Loucy (cell line): ENCODE measurements at regions not wholly inside any gene's neighbourhood (a gene's known extent, or its start where the extent isn't known, plus 50 kb on each side); places are given as distances from the start of the nearest gene placed in this dataset.
"Not testable (repeated sequence)": the region's sequence is repeated elsewhere in the genome, so short reads cannot be mapped to it uniquely, and the experiment has no call there.

ENCODE experiments used
- H2AFZ ChIP-seq: fragments of 200-600 bp; sonication (generic); 2 replicates; pipeline ENCODE4 v1.6.0; 2016; ENCODE audit warnings: antibody characterized with exemption, mild to moderate bottlenecking, low read length, moderate library complexity
- H3F3A ChIP-seq: fragments of 200-600 bp; 2 replicates; pipeline ENCODE4 v1.6.0; 2016; ENCODE audit warnings: antibody characterized with exemption, low read depth, mild to moderate bottlenecking
- H3K27me3 ChIP-seq: fragments of 200-600 bp; sonication (generic); 2 replicates; pipeline ENCODE4 v1.6.1; 2014; ENCODE audit warnings: low read length, mild to moderate bottlenecking; ENCODE audit not compliant: insufficient read depth, poor library complexity, severe bottlenecking
- H3K36me3 ChIP-seq: fragments of 200-600 bp; sonication (generic); 2 replicates; pipeline ENCODE4 v1.6.1; 2016; ENCODE audit warnings: low read length; ENCODE audit not compliant: insufficient read depth
- H3K4me1 ChIP-seq: fragments of 200-600 bp; sonication (generic); 2 replicates; pipeline ENCODE4 v1.5.1; 2014; ENCODE audit warnings: low read length, mild to moderate bottlenecking; ENCODE audit not compliant: insufficient read depth, poor library complexity, severe bottlenecking
- H3K4me2 ChIP-seq: fragments of 200-600 bp; sonication (generic); 2 replicates; pipeline ENCODE4 v1.6.0; 2014; ENCODE audit warnings: antibody characterized with exemption, low read length, low read depth, mild to moderate bottlenecking; ENCODE audit not compliant: poor library complexity, severe bottlenecking
- H3K4me3 ChIP-seq: fragments of 200-600 bp; sonication (generic); 2 replicates; pipeline ENCODE4 v1.5.1; 2014; ENCODE audit warnings: low read length, mild to moderate bottlenecking, mixed read lengths; ENCODE audit not compliant: poor library complexity, severe bottlenecking
- H3K79me2 ChIP-seq: fragments of 200-600 bp; sonication (generic); 2 replicates; pipeline ENCODE4 v1.6.1; 2014; ENCODE audit warnings: low read length; ENCODE audit not compliant: insufficient read depth
- H3K9ac ChIP-seq: fragments of 200-600 bp; sonication (generic); 2 replicates; pipeline ENCODE4 v1.6.0; 2014; ENCODE audit warnings: mild to moderate bottlenecking, low read depth, low read length, moderate library complexity; ENCODE audit not compliant: poor library complexity, severe bottlenecking
- H3K9me2 ChIP-seq: fragments of 200-600 bp; sonication (generic); replicated peaks from 2 replicates; pipeline ENCODE4 v1.6.1; 2016; ENCODE audit warnings: low read depth, low read length, mixed read lengths
- H3K9me3 ChIP-seq: fragments of 200-600 bp; sonication (generic); 2 replicates; pipeline ENCODE4 v1.6.1; 2014; ENCODE audit warnings: mild to moderate bottlenecking, antibody characterized with exemption, low read length, low read depth; ENCODE audit not compliant: insufficient read depth
- H4K20me1 ChIP-seq: fragments of 200-600 bp; sonication (generic); 2 replicates; pipeline ENCODE4 v1.6.0; 2014; ENCODE audit warnings: antibody characterized with exemption, low read length, mild to moderate bottlenecking; ENCODE audit not compliant: insufficient read depth, poor library complexity, severe bottlenecking
- CTCF ChIP-seq: fragments of 200-600 bp; sonication (generic); conservative IDR thresholded peaks from 2 replicates; pipeline ENCODE4 v1.5.1; 2014; ENCODE audit warnings: mild to moderate bottlenecking, antibody characterized with exemption, low read length
- EZH2phosphoT487 ChIP-seq: fragments of 200-600 bp; IDR thresholded peaks from 2 replicates; pipeline ENCODE4 v1.6.1; 2018; ENCODE audit warnings: antibody characterized with exemption, mild to moderate bottlenecking, moderate library complexity, borderline replicate concordance

DNA sequence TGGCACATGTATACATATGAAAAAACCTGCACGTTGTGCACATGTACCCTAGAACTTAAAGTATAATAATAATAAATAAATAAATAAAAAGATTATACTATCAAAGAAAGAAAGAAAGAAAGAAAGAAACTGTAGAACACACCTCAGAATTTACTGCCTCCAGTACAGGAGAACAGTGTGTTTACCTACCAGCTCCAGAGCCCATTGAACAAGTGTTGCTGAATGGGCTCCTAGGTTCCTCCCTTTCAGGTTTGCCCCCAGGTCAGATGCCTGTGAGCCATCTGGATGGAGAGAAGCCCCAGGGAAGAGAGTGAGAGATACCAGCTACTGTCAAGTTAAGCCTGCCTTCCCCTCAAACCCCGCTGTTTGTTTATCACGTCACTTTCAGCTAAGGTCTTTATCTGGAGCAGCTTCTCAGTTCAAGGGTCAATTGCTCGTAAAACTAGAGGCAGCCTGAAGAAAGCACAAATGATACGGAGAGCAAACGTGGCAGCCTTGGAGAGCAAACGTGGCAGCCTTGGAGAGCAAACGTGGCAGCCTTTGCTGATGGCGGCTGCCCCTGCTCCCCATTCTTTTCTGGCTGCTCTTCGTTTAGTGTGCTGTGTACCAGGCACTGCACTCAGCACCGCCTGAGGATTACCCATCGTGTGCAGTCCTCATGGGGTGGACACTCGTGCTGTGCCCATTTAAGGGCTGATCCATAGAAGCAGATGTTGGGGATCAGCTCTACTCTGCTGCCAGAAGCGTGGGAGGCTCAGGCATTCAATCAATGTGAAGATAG lies 111.7 kb downstream of the ADAMTS15 start:
- TF ChIP-seq CTCF (no peak), EZH2phosphoT487 (no peak)
- Histone ChIP-seq H3K4me1 (no peaks in the 10 kb centered on the region), H3K36me3 (no peaks in the 10 kb centered on the region), H4K20me1 (no peaks in the 10 kb centered on the region), H3K27me3 (no peaks in the 10 kb centered on the region), H3K4me3 (no peak overlapping the region), H3K4me2 (no peak overlapping the region), H2AFZ (no peak overlapping the region), H3K9me3 (no peaks in the 10 kb centered on the region), H3K9ac (no peak overlapping the region), H3F3A (no peaks in the 10 kb centered on the region), H3K9me2 (no peaks in the 10 kb centered on the region), H3K79me2 (no peaks in the 10 kb centered on the region)

DNA sequence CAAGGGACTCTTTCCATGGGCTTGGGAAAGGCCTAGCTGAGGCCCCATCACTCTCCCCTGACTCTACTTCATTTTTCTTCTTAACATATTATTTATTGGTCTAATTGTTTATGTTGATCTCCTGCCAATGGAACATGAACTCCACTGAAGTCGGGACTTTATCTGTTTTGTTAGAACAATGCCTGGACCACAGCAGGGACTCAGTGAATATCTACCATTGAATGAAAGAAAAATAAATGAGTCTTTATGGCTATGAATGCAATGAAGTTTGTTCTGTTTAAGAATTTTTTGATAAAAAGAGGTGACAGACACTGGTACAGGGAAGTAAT lies 112.3 kb downstream of the ADAMTS15 start:
- Histone ChIP-seq H3K4me3 (no peak overlapping the region), H3K9me3 (no peaks in the 10 kb centered on the region), H3K4me2 (no peak overlapping the region), H3K79me2 (no peaks in the 10 kb centered on the region), H4K20me1 (no peaks in the 10 kb centered on the region), H3F3A (no peaks in the 10 kb centered on the region), H3K9me2 (no peaks in the 10 kb centered on the region), H3K4me1 (no peaks in the 10 kb centered on the region), H3K36me3 (no peaks in the 10 kb centered on the region), H2AFZ (no peak overlapping the region), H3K9ac (no peak overlapping the region), H3K27me3 (no peaks in the 10 kb centered on the region)
- TF ChIP-seq EZH2phosphoT487 (no peak), CTCF (no peak)

DNA sequence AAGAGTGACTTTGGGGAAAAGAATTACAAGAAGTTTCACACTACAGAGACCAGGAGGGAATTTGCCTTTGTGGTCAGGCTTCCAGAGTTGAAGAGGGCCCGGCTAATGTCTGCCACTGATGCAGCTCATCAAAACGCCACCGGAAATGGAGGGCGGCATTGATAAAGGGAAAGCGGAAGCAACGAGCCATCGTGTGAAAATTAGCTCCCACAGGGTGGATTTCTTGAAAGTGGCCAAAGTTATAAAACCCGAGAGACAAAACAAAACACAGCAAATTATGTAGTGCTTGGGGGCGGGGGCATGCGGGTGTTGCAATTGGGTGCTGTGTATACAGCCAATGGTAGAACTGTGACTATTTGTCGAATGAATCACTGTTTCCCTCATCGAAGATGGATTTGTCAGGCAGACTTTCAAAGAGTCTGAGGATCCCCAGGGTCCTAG lies 113.0 kb downstream of the ADAMTS15 start:
- Histone ChIP-seq H3K36me3 (no peaks in the 10 kb centered on the region), H3K4me2 (no peak overlapping the region), H2AFZ (no peak overlapping the region), H3K4me3 (no peak overlapping the region), H3K27me3 (no peaks in the 10 kb centered on the region), H3K4me1 (no peaks in the 10 kb centered on the region), H3K9ac (no peak overlapping the region), H3K9me2 (no peaks in the 10 kb centered on the region), H4K20me1 (no peaks in the 10 kb centered on the region), H3K9me3 (no peaks in the 10 kb centered on the region), H3K79me2 (no peaks in the 10 kb centered on the region), H3F3A (no peaks in the 10 kb centered on the region)
- no peak for TF ChIP-seq EZH2phosphoT487

DNA sequence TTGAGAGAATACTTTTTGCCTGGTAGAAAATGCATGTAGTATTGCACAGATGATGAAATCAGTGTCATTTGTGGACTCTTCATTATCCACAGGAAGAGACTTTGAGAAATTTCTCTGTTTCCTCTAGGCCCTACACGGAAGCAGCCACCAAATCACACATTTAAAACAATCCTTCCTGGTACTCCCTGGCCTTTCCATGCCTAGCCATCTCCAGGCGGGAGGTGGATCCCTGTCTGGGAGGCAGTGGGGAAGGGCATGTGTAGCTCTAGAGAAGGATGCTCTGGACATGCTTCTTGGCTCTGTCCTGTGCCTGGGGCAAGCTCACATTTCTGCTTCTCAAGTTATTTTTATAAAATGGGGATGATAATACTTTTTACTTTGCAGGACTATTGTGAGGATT lies 114.1 kb downstream of the ADAMTS15 start:
- Histone ChIP-seq H3K9me2 (no peaks in the 10 kb centered on the region), H2AFZ (no peak overlapping the region), H3K36me3 (no peaks in the 10 kb centered on the region), H3K4me3 (no peak overlapping the region), H3K4me1 (no peaks in the 10 kb centered on the region), H3F3A (no peaks in the 10 kb centered on the region), H4K20me1 (no peaks in the 10 kb centered on the region), H3K79me2 (no peaks in the 10 kb centered on the region), H3K27me3 (no peaks in the 10 kb centered on the region), H3K9ac (no peak overlapping the region), H3K4me2 (no peak overlapping the region), H3K9me3 (no peaks in the 10 kb centered on the region)
- TF ChIP-seq CTCF (no peak), EZH2phosphoT487 (no peak)

GRCh38 chr11:130566360-130566759 lies 117.9 kb downstream of the ADAMTS15 start:
- H3K36me3 ChIP-seq, H3K9me3 ChIP-seq, H3K4me3 ChIP-seq: not testable (repeated sequence)

More at GRCh38 chr11:130566360-130566759, 117.9 kb downstream of the ADAMTS15 start:
- H3K4me2 ChIP-seq, H3K4me1 ChIP-seq, H3F3A ChIP-seq, H3K9ac ChIP-seq, H4K20me1 ChIP-seq, H3K79me2 ChIP-seq, H2AFZ ChIP-seq, H3K9me2 ChIP-seq, H3K27me3 ChIP-seq: not testable (repeated sequence)
